Posterior vena cava (tissue), 2 donors: ENCODE measurements at regions not wholly inside any gene's neighbourhood (a gene's known extent, or its start where the extent isn't known, plus 50 kb on each side); places are given as distances from the start of the nearest gene placed in this dataset.

Experiments used
- DNase-seq: peaks from one replicate; pipeline ENCODE4 v3.0.0-alpha.2; 2020; ENCODE audit warnings: low spot score
- intact Hi-C, 2 donors: fragments of 100-400 bp; cut with DNase I; formaldehyde crosslinking; loops; one replicate each; pipeline versions ENCODE4 v1.14.1 to v1.14.2; 2022 to 2023
- donor health status: DM: yes; HTN: yes; CAD: no.
- donor health status: DM: yes; HTN: yes; CAD: no.

DNA sequence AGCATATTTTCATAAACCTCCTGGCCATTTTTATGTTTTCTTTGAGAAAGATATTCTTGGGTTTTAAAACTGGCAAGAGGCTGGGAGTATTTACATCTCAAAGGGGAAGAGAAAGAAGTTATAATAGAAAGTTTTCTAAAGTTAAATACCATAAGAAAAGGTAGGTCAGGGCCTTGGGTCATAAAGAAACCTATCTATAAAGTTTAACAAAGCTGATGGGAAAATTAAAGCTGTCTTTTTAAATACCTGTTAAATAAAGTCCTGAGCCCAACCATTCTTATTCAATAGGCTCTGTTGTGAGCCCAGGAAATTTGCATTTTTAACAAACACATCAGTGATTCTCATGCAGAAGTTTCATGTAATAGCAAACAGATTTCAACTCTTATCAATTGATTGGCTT lies 451.8 kb upstream of the INTU start:
- intact Hi-C loops = no loop called here
- no peak for DNase-seq

DNA sequence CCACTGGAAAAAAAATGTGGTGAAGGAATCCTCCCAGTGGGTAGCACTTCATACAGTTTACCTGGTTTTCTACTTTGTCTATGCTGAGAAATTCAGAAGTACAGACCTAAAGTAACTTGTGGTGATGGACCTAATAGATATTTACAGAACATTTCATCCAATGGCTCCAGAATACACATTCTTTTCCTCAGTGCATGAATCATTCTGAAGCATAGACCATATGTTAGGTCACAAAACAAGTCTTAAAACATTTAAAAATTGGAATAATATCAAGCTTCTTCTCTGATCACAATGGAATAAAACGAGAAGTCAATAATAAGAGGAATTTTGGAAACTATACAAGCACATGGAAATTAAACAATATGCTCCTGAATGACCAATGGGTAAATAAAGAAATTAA lies 450.1 kb upstream of the INTU start:
- intact Hi-C loops = no loop called here
- no peak for DNase-seq

DNA sequence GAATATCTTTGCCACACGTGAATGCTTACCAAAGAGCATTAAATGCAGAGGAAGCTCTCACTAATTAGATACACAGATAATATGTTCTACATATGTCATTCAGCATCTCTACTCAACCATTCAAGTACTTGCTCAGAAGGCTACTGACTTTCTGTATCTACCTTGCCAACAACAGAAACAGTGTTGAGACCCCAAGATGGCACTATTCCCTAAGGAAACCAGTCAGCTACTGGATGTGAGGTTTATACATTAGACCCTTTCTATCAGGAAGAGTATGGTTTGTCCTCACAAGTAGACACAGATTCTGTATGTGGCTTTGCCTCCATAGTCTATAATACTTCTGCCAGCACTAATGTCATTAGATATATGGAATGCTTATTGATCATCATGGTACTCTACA lies 443.9 kb upstream of the INTU start:
- no peak for DNase-seq
- intact Hi-C loops = no loop called here

DNA sequence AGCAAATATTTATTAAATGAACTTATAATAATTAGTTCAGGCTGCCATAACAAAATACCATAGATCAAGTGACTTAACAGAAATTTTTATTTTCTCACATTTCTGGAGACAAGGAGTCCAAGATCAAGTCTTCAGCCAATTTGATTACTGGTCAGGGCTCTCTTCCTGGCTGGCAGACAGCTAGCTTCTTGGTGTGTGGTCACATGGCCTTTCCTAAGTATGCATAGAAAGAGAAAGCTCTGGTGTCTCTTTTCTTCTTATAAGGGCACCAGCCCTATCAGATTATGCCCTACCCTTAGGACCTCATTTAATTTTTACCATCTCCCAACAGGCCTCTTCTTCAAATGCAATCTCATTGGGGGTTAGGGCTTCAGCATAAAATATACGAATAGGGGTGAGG lies 438.5 kb upstream of the INTU start:
- intact Hi-C loops = no loop called here
- DNase-seq = no peak

DNA sequence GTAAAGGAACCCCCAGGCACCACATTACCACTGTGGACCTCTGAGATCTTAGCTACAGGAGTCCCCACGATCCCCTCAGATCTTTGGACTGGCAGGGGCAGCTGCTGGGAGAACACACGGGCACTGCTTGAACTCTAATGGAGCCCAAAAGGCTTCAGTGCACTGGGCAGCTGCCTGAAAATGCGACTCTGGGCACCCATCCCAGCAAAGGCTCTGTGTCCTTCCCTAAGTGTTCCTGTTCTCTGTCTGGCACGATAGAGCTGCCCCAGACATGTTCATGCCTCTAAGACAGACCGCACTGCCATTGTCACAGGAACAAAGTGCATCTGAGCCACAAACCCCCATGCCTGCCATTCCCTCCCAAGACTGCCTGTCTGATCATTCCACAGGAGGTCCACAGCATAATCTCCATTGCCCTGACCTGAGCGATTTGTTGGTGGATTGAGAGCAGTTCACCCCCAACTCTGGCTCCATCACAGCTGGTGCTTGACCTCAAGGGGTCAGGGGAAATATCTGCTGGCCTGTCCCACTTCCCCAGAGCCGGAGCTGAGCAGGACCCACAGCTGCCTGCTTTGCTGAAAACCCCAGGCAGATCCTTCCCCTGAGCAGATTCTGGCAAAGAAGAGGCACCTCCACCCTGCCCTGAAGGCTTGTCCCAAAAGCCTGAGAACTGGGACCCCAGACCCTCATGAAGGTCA lies 436.0 kb upstream of the INTU start:
- no peak for DNase-seq
- intact Hi-C loops = no loop called here

DNA sequence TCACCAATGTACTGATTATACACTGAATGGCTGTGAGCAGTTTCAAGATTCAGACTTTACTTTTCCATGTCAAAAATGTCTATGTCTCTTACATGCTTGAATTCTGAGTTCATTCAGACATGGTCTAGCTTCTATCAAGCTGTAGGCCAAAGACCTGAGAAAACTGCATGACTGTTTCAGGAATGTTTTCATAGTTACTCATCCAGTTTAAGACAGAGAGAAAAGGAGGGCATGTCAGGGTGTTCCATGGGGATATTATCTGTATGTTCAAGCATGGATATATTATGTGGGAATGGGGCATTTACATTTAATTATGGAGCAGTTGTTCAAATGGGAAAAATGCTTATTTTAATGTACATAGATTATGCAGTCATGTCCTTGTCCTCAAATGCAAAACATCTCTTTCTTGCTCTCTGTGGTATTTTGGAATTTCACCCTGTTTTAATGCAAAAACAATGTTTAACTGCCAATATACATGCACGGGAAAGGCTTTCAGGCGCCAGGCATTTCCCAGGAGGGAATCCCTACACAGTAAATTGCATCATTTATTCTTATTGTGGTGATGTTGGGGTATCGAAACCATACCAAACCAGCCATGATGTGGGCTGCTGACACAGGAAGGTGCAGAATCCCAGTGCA lies 429.1 kb upstream of the INTU start:
- no peak for DNase-seq
- intact Hi-C loops = no loop called here

DNA sequence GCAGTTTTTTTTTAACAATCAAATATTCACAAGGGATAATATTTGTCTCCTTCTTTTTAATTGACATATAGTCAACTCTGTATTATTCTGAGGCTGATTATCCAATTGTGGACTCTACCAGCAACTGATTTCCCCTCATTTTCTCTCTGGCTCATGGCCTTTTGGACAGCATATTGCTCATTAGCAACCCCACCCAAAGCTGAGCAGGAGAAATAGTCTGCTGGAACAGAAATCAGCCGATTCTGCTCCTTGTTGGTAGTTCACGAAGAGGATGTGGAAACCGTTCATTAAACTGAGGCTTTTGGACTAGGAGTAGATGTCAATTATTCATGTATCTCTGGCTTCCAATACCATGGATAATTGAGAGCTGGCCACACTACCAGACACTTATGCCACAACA lies 428.4 kb upstream of the INTU start:
- intact Hi-C loops = no loop called here
- DNase-seq = no peak

DNA sequence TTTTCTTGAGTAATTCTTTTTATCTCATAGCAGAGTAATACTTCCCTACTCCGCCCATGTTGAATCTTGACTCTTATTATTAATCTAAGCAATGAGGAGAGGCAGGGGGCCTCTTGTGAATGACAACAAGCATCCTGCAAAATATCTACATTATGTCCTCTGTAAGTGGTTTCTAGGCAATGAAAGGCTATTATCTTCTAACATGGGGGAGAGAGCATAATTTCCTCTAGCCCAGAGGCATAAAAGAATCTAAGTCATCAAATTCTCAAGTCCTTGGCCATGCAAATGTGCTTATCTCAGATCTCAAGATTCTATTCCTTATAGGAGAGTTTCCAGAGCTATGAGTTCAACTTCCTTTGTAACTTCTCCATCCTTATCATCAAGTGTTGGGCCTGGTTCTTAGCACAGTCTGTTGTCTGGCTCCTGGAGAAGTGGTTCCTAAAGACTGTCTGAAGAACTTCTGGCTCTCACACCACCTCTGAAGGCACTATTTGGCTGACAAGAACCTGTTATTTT lies 423.1 kb upstream of the INTU start:
- no peak for DNase-seq

DNA sequence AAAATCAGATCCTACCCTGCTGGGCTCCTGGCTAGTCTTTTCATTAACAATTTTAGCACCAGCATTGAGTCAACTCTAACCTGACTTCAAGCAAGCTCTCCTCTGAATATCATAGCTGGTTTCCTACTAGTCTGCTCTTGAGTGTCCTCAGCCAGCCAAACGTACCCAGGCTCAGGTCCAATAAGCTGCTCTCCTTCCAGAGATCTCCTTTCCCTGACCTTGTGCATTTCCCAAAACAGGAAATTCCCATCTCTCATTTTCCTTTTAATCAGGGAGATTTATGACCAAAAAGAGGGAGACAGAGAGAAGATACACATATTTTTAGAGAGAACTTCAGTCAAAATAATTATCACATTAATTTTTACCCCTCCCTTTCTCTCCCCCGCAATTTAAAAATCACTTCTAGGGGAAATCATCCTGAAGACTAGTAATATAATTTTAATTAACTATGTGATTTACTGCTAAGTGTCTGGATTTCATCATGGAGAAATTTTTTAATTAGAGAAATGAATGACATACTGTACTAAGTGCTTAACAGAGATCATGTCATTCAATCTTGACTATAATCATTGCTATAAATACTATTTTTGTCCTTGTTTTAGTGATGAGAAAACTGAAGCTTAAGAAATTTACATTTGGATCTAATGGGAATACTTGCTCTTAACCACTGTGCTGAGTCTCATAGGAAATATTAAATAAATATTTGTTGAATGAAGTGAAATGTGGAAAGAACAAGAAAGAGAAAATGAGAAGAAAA lies 421.7 kb upstream of the INTU start:
- intact Hi-C loops = no loop called here

More for the DNA sequence above, 423.1 kb upstream of the INTU start:
- intact Hi-C loops = no loop called here

DNA sequence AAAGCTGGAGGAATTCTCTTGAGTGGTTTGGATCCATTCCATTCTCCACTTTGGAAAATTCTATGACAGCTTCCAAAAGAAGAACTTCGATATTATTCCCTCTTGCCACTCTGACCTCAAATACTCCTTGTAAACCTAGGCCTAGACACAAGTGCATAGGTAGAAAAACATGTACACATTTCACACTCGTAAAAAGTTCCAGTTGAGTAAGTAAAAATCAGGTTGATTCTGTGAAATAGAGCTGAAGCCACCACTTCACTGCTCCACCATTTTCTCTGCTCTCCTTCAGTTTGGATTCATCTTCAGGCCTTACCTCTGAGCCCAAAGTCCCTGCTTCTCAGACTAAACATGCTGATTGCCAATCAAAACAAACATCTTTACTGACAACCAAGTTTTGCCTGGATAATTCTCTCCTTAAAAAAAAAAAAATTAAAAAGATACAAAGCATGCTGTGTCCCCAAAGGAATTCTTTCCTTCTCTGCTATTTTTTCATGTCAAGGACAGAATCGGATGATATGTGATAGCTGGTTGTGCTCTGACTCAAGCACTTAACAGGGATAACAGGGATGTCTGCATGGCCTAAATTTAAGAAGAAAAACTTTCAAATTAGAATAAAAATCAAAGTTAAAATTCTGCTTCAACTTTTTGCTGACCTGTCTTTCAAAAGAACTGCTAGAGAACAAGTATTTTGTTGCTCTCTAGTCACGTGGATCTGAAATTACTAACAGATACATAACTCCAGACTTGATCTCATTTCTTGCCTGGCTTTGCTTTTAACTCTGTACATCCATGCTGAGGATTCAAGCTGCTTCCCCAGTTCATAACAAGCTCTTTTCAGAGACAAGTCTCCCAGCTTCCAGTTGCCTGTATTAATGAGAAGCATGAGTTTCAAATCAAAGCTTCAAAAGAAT lies 420.9 kb upstream of the INTU start:
- intact Hi-C loops = no loop called here
- DNase-seq = no peak

More for the DNA sequence above, 421.7 kb upstream of the INTU start:
- no peak for DNase-seq

DNA sequence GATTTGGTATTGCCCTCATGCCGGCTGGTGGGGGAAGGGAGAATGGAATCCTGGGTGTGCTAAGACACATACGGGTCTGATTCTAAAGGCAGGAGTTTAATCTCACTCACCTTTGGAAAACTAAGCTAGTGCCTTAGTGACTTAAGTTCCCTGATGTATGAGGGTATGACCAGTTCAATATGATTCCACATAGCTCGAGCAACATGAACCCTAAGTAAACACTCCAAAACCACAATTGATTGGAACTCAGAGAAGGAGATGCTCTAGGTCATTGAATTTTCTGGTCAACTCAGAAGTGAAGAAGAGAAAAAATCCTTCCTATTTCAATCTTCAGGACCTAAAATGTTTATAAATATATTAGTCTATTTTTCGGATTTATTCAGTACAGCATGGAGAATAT lies 420.1 kb upstream of the INTU start:
- no peak for DNase-seq
- intact Hi-C loops = no loop called here

DNA sequence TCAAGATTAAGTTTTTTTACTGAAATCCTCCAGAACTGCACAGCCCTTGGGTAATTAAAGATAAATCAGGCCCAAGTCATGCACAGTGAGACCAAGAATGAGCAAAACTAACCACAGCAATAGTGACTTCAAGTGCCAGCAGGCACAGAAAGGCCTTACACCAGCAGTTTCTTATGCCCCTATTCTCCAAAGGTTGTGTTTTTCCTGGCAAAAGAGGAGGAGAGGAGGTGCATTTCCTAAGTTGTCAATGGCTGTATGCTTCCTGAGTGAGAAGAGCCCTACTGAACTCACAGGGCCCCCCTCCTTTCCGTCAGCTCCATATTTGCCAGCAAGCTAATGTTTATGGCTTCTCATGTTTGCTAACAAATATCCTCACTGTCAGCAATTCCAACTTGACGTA lies 418.7 kb upstream of the INTU start:
- DNase-seq = no peak
- intact Hi-C loops = no loop called here

DNA sequence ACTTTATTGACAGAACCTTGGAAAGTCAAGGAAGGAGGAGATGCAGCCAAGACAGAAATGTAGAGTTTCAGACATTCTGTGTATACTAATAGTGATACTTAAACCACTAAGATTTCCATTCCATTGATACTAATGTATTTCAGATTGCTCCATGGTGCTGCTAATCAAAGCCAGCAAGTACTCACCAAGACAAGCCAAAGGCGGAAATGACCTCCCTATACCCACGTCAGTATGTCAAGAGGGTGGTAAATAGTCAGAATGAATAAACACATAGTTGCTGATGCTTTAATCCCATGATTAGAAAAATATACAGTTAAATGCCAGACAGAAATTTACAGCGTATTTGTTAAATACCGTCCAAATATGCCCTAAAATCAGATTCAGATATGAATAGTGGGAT lies 417.8 kb upstream of the INTU start:
- intact Hi-C loops = no loop called here
- DNase-seq = no peak

DNA sequence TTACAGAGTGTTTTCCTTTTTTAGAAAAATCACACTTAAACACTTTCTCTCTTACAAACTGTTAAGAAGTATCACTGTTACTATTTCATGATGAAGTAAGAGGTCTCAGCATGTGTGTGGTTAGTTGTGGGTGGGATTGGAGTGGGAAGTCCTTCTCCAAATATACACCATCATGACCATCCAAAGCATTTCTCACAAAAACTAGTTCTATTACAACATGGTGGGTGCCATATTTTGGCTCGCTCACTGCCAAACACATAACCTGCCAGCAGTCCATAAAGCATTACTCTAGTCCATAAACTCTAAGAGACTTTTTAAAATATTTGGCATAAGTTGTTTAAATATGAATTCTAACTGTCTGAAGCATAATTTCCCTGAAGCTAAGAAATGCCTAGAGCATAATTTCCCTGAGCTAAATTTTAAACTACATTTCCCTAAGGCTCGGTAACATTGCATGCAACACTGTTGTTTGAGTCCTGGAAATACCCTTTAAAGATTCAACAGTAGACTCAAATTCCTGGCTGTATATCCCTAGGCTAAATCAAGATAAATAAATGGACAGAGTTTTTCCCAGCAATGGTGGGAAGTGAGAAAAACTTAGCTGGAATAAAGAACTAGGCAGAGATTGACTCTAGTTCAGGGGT lies 415.0 kb upstream of the INTU start:
- intact Hi-C loops = no loop called here
- no peak for DNase-seq

DNA sequence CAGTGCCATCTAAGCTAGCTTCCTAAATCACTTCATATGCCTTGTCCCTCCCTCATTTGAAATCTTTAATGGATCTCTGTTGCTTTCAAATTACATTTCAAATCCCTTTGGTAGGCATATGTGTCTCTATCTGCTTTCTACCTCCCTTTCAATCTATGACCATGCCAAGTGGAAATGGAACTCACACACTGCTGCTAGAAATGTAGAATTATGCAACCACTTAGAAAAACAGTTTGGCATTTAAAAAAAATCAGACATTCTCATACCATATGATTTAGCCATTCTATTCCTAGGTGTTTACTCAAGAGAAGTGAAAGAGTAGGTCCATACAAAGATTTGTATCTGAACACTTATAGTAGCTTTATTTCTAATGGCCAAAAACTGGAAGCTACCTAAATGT lies 413.5 kb upstream of the INTU start:
- DNase-seq = no peak

DNA sequence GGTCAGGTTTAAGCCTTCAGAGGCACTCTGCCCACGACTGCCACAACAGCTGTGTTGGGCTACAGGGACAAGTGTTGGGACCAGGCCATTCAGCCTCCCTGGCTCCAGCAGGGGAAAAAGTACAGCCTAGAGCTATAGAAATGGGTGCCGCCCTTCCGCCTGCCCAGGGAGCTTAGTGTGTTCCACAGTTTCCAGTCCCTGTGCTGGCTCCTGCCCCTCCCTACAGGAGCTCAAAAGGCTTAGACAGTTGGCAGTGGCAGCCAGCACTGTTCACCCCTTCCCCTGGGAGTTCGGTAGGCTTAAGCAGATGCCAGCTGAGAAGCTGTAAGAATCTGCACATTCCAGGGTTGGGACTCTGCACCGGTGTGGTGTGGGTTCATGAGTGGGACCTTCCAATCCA lies 408.2 kb upstream of the INTU start:
- intact Hi-C loops = no loop called here

More for the DNA sequence above, 413.5 kb upstream of the INTU start:
- intact Hi-C loops = no loop called here

DNA sequence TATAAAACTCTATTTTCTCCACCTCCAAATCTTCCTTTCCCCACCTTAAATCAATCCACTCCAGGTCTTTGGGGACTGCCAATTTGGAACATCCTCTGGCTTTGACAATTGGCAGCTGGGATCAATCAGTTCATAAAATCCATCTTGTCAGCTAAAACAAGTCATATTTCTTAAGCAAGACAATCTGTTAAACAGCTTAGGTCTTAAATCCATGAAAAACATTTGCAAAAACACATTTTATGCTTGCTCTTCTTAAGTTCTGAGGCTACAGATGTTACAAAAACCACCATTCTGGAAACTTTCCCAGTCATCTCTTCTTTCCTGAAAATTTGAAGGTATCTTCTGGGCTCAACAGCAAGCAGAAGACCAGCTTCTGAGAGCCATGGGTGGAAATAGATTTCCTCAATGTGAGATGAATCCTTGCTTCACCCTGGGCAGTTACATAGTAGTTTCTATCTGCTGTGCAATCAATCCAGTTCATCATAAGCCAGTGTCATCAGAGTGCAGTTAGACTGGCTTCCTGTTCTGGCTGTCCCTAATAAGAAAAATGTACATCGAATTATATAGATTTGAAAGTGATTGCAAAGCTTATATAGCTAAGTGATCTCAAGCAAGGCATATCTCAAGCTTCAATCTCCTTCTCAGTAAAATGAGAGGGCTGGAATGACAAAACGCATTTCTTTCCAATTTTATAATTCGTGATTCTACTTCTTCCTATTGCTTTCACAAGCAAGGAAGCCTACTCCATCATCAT lies 402.7 kb upstream of the INTU start:
- DNase-seq = no peak
- intact Hi-C loops = no loop called here

More for the DNA sequence above, 408.2 kb upstream of the INTU start:
- DNase-seq = no peak

DNA sequence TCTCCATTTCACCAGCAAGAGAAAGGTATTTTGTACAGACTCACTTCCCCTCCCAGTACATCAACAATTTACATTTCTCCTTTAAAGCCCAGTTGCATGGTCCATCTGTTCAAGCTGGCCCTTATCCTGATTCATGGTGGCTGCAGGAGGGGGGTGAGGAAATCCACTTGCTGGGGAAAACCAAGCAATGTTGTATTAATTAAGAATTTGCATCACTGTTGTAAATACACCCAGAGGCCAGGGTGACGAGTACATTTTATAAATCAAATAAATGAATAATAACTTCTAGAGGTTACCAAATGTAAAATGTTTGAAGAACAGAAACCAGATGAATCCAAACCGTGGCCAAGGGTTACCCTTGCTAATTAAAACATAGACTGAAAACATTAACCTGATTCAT lies 395.9 kb upstream of the INTU start:
- DNase-seq = no peak
- intact Hi-C loops = no loop called here
